SK-N-SH (cell line): ENCODE measurements at regions not wholly inside any gene's neighbourhood (a gene's known extent, or its start where the extent isn't known, plus 50 kb on each side); places are given as distances from the start of the nearest gene placed in this dataset.
"Not testable (repeated sequence)": the region's sequence is repeated elsewhere in the genome, so short reads cannot be mapped to it uniquely, and the experiment has no call there.

Experiments
- CTCF ChIA-PET: fragments of 300-600, 350-600 bp; formaldehyde crosslinking; extraction: SDS; loops from one replicate; lab custom pipeline; 2021; lab: Yijun Ruan, JAX
- POLR2A ChIA-PET: fragments of 350-600 bp; sonication (Branson Sonifier 250); formaldehyde crosslinking; extraction: SDS; loops from one replicate; lab custom pipeline; 2020; ENCODE audit warnings: antibody characterized with exemption, inconsistent platforms; lab: Yijun Ruan, JAX
- DNase-seq: peaks from one replicate; pipeline ENCODE4 v3.0.0; 2012
- H2AFZ ChIP-seq: fragments of 200-600 bp; sonication (generic); 2 replicates; pipeline ENCODE4 v1.8.1; 2016; ENCODE audit warnings: antibody characterized with exemption, mild to moderate bottlenecking, low read depth
- H3F3A ChIP-seq: fragments of 200-600 bp; sonication (generic); replicated peaks from 2 replicates; pipeline ENCODE3; 2016; ENCODE audit warnings: antibody characterized with exemption, mild to moderate bottlenecking; ENCODE audit not compliant: insufficient read depth
- H3K27ac ChIP-seq, 2 experiments: fragments of 200-500 bp in 1 of 2; fragments of 200-600 bp in 1 of 2; sonication (Bioruptor generic) in 1 of 2; sonication (generic), shearing (Covaris generic) in 1 of 2; 2 replicates each; pipeline versions ENCODE4 v1.5.1 to v1.6.1; 2014 to 2016; ENCODE audit warnings: low read depth in 2 of 2, inconsistent platforms in 1 of 2, low read length in 1 of 2, mild to moderate bottlenecking in 1 of 2, mixed read lengths in 1 of 2
- H3K27me3 ChIP-seq: fragments of 200-600 bp; sonication (generic), shearing (Covaris generic); 2 replicates; pipeline ENCODE4 v1.6.1; 2016; ENCODE audit warnings: mixed run types; ENCODE audit not compliant: insufficient read depth
- H3K36me3 ChIP-seq, 2 experiments: fragments of 200-500 bp in 1 of 2; fragments of 200-600 bp in 1 of 2; sonication (Bioruptor generic) in 1 of 2; sonication (generic) in 1 of 2; replicated peaks in 1 of 2; 2 replicates each; pipeline versions ENCODE3 to v1.5.1; 2014 to 2016; ENCODE audit warnings: low read length in 1 of 2, mild to moderate bottlenecking in 1 of 2; ENCODE audit not compliant: insufficient read depth in 2 of 2, control insufficient read depth in 1 of 2
- H3K4me1 ChIP-seq, 2 experiments: fragments of 200-500 bp in 1 of 2; fragments of 200-600 bp in 1 of 2; sonication (Bioruptor generic) in 1 of 2; sonication (generic), shearing (Covaris generic) in 1 of 2; 2 replicates each; pipeline versions ENCODE4 v1.5.1 to v1.6.1; 2014 to 2016; ENCODE audit warnings: low read depth in 1 of 2, low read length in 1 of 2, mixed run types in 1 of 2; ENCODE audit not compliant: insufficient read depth in 2 of 2, control insufficient read depth in 1 of 2
- H3K4me2 ChIP-seq: fragments of 200-600 bp; sonication (generic), shearing (Covaris generic); 2 replicates; pipeline ENCODE4 v1.6.1; 2017; ENCODE audit warnings: mixed run types
- H3K4me3 ChIP-seq, 2 experiments: fragments of 200-500 bp in 1 of 2; fragments of 200-600 bp in 1 of 2; sonication (Bioruptor generic) in 1 of 2; sonication (generic), shearing (Covaris generic) in 1 of 2; 2 replicates each; pipeline versions ENCODE4 v1.5.1 to v1.8.1; 2014 to 2016; ENCODE audit warnings: low read depth in 2 of 2, inconsistent platforms in 1 of 2, low read length in 1 of 2, mild to moderate bottlenecking in 1 of 2, mixed read lengths in 1 of 2, moderate library complexity in 1 of 2
- H3K79me2 ChIP-seq: fragments of 200-600 bp; sonication (generic); 2 replicates; pipeline ENCODE4 v1.8.1; 2017; ENCODE audit warnings: mild to moderate bottlenecking; ENCODE audit not compliant: insufficient read depth
- H3K9ac ChIP-seq: fragments of 200-600 bp; sonication (generic); 2 replicates; pipeline ENCODE4 v1.6.1; 2017; ENCODE audit warnings: mixed run types
- H3K9me2 ChIP-seq: fragments of 200-600 bp; sonication (generic); 2 replicates; pipeline ENCODE4 v1.6.1; 2017; ENCODE audit warnings: mixed run types
- H3K9me3 ChIP-seq: fragments of 200-600 bp; sonication (generic); 2 replicates; pipeline ENCODE4 v1.6.1; 2017; ENCODE audit warnings: mixed run types, mild to moderate bottlenecking, moderate library complexity
- H4K20me1 ChIP-seq: fragments of 200-600 bp; sonication (generic); 2 replicates; pipeline ENCODE4 v1.6.1; 2017; ENCODE audit warnings: mild to moderate bottlenecking, mixed run types; ENCODE audit not compliant: insufficient read depth
- ELF1 ChIP-seq: IDR thresholded peaks from 2 replicates; pipeline ENCODE4 v1.4.0; 2012
- FOXM1 ChIP-seq: IDR thresholded peaks from 2 replicates; pipeline ENCODE4 v1.4.0; 2012; ENCODE audit warnings: low read depth, mild to moderate bottlenecking
- NFIC ChIP-seq: IDR thresholded peaks from 2 replicates; pipeline ENCODE4 v1.4.0; 2012; ENCODE audit warnings: borderline replicate concordance
- NRF1 ChIP-seq: IDR thresholded peaks from 2 replicates; pipeline ENCODE4 v1.6.1; 2012; ENCODE audit warnings: low read depth, mild to moderate bottlenecking, low read length
- REST ChIP-seq: IDR thresholded peaks from 2 replicates; pipeline ENCODE4 v1.6.1; 2012; ENCODE audit warnings: mild to moderate bottlenecking, low read depth, low read length, moderate library complexity
- RFX5 ChIP-seq: IDR thresholded peaks from 2 replicates; pipeline ENCODE4 v1.6.1; 2012; ENCODE audit warnings: mild to moderate bottlenecking, improper control_type of control experiment, low read length
- TEAD4 ChIP-seq: IDR thresholded peaks from 2 replicates; pipeline ENCODE4 v1.4.0; 2012; ENCODE audit warnings: mild to moderate bottlenecking, borderline replicate concordance; ENCODE audit not compliant: insufficient read depth
- USF1 ChIP-seq: IDR thresholded peaks from 2 replicates; pipeline ENCODE4 v1.4.0; 2012; ENCODE audit warnings: low read depth, borderline replicate concordance
- WGBS: methylation state at CpG from one replicate; pipeline ENCODE4 v1.1.6; 2017; ENCODE audit warnings: low lambda C conversion rate; 5-methylcytosine and 5-hydroxymethylcytosine counted together

- H3K9ac ChIP-seq, result no peak overlapping the region
- no peaks in the 10 kb centered on the region for H3K4me1 ChIP-seq
- H3K4me3 ChIP-seq, result no peak overlapping the region
- no peaks in the 10 kb centered on the region for H3K79me2 ChIP-seq
- no peak overlapping the region for H3K27ac ChIP-seq
- H2AFZ ChIP-seq, result no peak overlapping the region
- no peaks in the 10 kb centered on the region for H3F3A ChIP-seq
- no peaks in the 10 kb centered on the region for H3K36me3 ChIP-seq
- ChIA-PET CTCF (no interaction called here), POLR2A (no interaction called here)
- TF ChIP-seq USF1 (no peak), FOXM1 (no peak), ELF1 (no peak), TEAD4 (no peak)
- no peaks in the 10 kb centered on the region for H4K20me1 ChIP-seq
- no peaks in the 10 kb centered on the region for H3K27me3 ChIP-seq
- DNase-seq, result no peak
- no peaks in the 10 kb centered on the region for H3K9me2 ChIP-seq
- H3K4me2 ChIP-seq, result no peak overlapping the region
- H3K9me3 ChIP-seq, result no peaks in the 10 kb centered on the region
Measured at GRCh38 chr3:31198890-31199289, 304.4 kb upstream of the GADL1 start.

- no peaks in the 10 kb centered on the region for H4K20me1 ChIP-seq
- no peaks in the 10 kb centered on the region for H3K9me2 ChIP-seq
- no peak for TF ChIP-seq NFIC
- no peak for TF ChIP-seq NRF1
- TF ChIP-seq ELF1, result no peak
- no peak for TF ChIP-seq REST
- no peak for TF ChIP-seq RFX5
- no peak overlapping the region for H3K4me2 ChIP-seq
- no peaks in the 10 kb centered on the region for H3K36me3 ChIP-seq
- H3K9me3 ChIP-seq, result no peaks in the 10 kb centered on the region
- no peak overlapping the region for H3K9ac ChIP-seq
- no peaks in the 10 kb centered on the region for H3F3A ChIP-seq
- no peak overlapping the region for H2AFZ ChIP-seq
- ChIA-PET CTCF (interaction anchor here (0.6 kb wide), 1 partner anchor 21 kb away, joined by 3 read pairs; no protein-coding TSS in a partner anchor), POLR2A (no interaction called here)
- no peaks in the 10 kb centered on the region for H3K4me1 ChIP-seq
- DNase-seq, result no peak
- no peaks in the 10 kb centered on the region for H3K79me2 ChIP-seq
- H3K4me3 ChIP-seq, result no peak overlapping the region
- no peak overlapping the region for H3K27ac ChIP-seq
- no peaks in the 10 kb centered on the region; the same call in 1 of the 2 replicates for H3K27me3 ChIP-seq
- WGBS, result 40% methylated on average over 5 of the region's 5 CpGs
Measured at GRCh38 chr3:31203960-31204795, 309.7 kb upstream of the GADL1 start.

GRCh38 chr3:31204796-31205056 is 310.3 kb upstream of the GADL1 start:
- H3K27me3 ChIP-seq, H3K9me3 ChIP-seq, H3K9me2 ChIP-seq, CTCF ChIA-PET, POLR2A ChIA-PET, DNase-seq, H3K9ac ChIP-seq, H4K20me1 ChIP-seq, H3F3A ChIP-seq, H3K79me2 ChIP-seq, H3K4me3 ChIP-seq, H3K36me3 ChIP-seq, H3K4me1 ChIP-seq, H2AFZ ChIP-seq, H3K27ac ChIP-seq, H3K4me2 ChIP-seq: not testable (repeated sequence)
- WGBS, result 60% methylated on average over 4 of the region's 4 CpGs
